ENCODE measurements at regions not wholly inside any gene's neighbourhood (a gene's known extent, or its start where the extent isn't known, plus 50 kb on each side); places are given as distances from the start of the nearest gene placed in this dataset.

GRCh38 chr2:12534646-12535263 is 182.0 kb upstream of the TRIB2 start:
- DNase-seq, result no peak
- Mint-ChIP-seq H3K4me3 (no peak overlapping the region), H3K27me3 (ENCODE audit: low read depth) (no peaks in the 10 kb centered on the region), H3K9me3 (no peaks in the 10 kb centered on the region), H3K36me3 (ENCODE audit: insufficient read depth) (no peaks in the 10 kb centered on the region), H3K4me1 (ENCODE audit: low read depth) (peaks cover 26% of the 10 kb centered on the region)
- no peak for ATAC-seq

DNA sequence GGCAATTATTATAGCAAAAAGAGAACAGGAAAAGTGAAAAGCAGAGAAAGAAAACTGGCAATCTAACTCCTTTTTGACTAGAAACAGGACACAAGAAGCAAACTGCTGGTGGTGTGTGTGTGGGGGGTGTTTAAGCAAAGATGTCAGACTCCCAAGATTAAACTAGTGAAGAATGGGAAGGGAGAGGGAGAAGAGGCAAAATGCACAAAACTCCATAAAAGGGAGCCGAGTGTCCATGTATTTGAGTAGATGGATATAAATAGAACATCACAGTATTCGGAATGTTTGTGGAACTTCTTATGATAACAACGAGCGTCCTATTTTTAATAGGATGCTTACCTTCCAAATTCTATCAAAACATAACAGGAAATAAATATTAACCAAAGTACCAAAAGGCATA is 179.8 kb upstream of the TRIB2 start:
- Mint-ChIP-seq H3K4me1 (ENCODE audit: low read depth) (peaks cover 26% of the 10 kb centered on the region), H3K4me3 (no peak overlapping the region), H3K9me3 (no peaks in the 10 kb centered on the region), H3K36me3 (ENCODE audit: insufficient read depth) (no peaks in the 10 kb centered on the region), H3K27me3 (ENCODE audit: low read depth) (no peaks in the 10 kb centered on the region)
- ATAC-seq, result no peak
- DNase-seq, result no peak

DNA sequence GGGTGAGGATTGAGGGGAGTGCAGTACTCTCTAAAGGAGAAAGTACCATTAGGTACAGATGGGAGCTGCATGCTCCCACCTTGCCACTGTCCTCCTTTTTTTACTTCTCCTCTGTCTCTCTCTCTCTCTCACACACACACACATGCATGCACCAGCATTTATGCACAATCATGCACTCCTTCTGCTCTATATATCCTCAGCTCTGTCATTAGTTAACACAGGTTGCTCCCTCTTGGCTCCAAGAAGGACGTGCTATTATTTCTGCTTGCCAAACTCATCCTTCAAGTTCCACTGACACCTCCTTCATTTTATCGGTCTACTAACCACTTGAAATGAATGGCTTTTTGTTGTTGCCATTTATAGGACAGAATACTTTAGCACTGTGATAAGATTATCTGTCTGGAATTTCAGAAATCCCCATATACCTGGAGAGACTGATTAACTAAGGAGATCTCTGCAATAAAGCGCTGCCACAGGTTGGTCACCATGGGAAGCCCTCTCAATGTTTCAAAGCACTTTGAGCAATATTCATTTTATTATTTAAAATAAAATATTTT is 178.5 kb upstream of the TRIB2 start:
- no peaks in the 10 kb centered on the region for H3K9me3 Mint-ChIP-seq
- no peak for DNase-seq
- H3K4me3 Mint-ChIP-seq, result no peak overlapping the region
- H3K4me1 Mint-ChIP-seq (ENCODE audit: low read depth), result peaks cover 23% of the 10 kb centered on the region
- no peaks in the 10 kb centered on the region for H3K36me3 Mint-ChIP-seq (ENCODE audit: insufficient read depth)
- no peak for ATAC-seq
- no peaks in the 10 kb centered on the region for H3K27me3 Mint-ChIP-seq (ENCODE audit: low read depth)

DNA sequence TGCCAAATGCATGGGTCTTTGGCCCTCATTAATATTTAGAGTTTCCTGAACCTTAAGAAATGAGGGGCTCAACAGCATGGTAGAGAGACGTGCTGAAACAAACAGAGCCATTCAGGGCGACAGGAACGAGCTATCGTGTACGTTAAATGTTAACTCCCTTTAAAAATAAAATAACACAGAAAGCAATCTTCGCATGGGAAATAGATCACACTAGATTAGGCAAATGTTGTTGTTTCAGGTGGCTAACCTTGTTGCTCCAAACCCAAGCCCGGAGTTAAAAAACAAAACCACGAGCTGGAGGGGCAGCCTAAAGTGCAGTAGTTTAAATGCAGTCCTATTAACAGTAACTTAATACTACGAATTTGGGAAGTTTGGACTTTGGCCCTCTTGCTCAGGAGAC is 177.4 kb upstream of the TRIB2 start:
- H3K36me3 Mint-ChIP-seq (ENCODE audit: insufficient read depth), result no peaks in the 10 kb centered on the region
- H3K27me3 Mint-ChIP-seq (ENCODE audit: low read depth), result no peaks in the 10 kb centered on the region
- H3K9me3 Mint-ChIP-seq, result no peaks in the 10 kb centered on the region
- no peak for ATAC-seq
- no peak for DNase-seq
- peaks cover 12% of the 10 kb centered on the region for H3K4me1 Mint-ChIP-seq (ENCODE audit: low read depth)
- no peak overlapping the region for H3K4me3 Mint-ChIP-seq

DNA sequence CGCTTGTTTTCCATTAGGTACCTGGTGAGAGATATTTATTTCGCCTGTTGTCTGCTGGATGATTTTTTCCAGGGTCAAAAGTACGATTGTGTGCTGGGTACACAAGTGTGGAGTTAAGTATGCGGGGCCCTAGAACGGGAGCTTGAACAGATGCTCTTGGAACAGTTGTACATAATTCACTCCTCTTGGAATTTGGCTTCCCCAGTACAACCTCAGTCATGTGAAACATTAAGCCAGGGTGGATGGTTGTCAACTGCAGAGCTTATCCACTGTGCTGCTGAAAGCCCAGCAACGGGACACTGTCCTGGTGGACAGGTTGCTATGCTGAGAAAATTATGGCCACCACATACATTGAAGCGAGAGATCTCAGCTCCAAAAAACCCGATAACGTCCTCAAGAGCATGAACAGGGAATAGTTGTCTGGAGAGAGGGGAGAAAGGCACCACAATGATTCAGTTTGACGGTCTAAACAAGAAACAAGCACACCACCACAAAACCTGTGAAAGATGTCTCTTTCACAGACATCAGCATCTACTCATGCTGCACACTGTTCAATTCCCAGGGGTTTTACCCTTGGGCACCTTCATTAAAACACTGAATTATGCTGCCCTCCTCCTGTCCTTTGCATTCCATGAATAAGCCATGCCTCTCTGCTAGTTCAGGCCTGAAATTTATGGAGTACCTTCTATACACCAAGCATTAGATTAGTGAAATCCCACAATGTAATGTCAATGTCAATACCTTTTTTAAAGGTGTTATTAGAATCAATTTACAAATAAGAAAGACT is 176.8 kb upstream of the TRIB2 start:
- H3K27me3 Mint-ChIP-seq (ENCODE audit: low read depth), result no peaks in the 10 kb centered on the region
- peaks cover under 1% of the 10 kb centered on the region for H3K9me3 Mint-ChIP-seq
- H3K4me3 Mint-ChIP-seq, result no peak overlapping the region
- ATAC-seq (no peak), DNase-seq (no peak)
- H3K4me1 Mint-ChIP-seq (ENCODE audit: low read depth), result peaks cover 7% of the 10 kb centered on the region
- no peaks in the 10 kb centered on the region for H3K36me3 Mint-ChIP-seq (ENCODE audit: insufficient read depth)

DNA sequence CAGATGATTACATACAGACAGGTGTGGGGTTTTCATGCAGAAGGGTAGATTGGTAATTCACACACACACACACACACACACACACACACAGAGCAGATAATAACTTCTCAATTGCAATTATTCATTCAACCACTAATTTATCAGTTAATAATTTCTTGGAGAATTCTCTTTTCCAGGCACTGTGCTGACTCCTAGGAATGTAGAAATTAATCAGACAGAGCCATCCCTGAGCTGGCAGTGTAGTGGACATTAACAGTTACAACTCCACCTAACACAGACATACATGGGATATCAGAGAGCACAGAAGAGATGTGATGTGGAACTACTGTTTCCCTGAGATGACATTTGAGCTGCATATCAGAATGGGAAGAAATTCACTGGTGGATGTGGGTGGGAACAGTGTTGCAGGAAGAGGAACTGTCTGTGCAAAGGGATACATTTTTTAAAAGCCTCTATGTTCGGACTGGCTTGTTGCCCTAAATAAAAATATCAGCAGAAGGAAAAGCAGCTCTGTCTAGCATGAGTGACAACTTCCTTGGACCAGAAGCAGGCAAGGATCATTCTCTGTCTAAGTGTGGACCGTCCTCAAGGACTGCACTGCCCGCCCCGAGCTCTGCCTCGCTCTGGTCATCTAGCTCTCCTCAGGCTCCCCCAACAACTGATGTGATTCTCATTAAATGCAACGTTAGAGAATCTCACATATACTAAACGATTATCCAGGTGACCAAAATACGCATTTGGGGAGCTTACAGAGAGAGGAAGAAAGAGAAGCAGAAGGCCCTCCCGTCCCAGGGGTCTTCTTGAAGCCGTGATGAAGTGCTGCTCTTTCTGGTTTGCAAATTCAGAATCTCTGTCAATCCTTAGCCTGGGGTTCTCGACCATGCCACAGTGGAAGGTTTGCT is 173.4 kb upstream of the TRIB2 start:
- H3K9me3 Mint-ChIP-seq, result peaks cover 5% of the 10 kb centered on the region
- H3K27me3 Mint-ChIP-seq (ENCODE audit: low read depth), result no peaks in the 10 kb centered on the region
- no peak for ATAC-seq

DNA sequence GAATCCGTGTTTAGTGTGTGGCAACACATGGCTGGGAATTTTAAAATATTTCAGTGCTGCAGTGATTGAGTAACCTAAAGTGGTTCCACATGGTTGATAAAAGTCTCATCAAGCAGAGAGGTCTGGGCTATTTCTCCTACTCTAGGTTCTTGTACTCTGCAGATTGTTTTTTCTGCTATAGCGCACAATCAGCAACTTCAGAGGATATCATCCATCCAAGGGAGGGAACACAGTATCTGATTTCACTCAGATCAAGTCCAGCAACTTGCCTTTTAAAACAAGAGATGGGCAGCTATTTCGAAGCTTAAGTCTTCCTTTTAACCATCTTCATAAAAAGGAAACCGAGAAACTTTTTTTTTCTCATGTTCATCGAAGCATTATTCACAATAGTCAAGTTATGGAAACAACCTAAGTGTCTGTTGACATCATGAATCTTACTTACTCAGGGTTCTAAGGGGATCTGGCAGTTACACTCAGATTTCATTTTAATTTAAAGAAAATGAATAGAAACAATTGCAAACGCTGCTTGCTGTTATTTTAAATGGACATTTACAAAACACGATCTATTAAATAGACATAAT is 172.7 kb upstream of the TRIB2 start:
- H3K36me3 Mint-ChIP-seq (ENCODE audit: insufficient read depth), result no peaks in the 10 kb centered on the region
- H3K27me3 Mint-ChIP-seq (ENCODE audit: low read depth), result no peaks in the 10 kb centered on the region
- no peak overlapping the region for H3K4me3 Mint-ChIP-seq
- peaks cover 9% of the 10 kb centered on the region for H3K4me1 Mint-ChIP-seq (ENCODE audit: low read depth)
- H3K9me3 Mint-ChIP-seq, result peaks cover 5% of the 10 kb centered on the region
- no peak for ATAC-seq
- no peak for DNase-seq

More for the DNA sequence above, 173.4 kb upstream of the TRIB2 start:
- DNase-seq, result no peak
- Mint-ChIP-seq H3K36me3 (ENCODE audit: insufficient read depth) (no peaks in the 10 kb centered on the region), H3K4me1 (ENCODE audit: low read depth) (peaks cover 6% of the 10 kb centered on the region), H3K4me3 (no peak overlapping the region)

DNA sequence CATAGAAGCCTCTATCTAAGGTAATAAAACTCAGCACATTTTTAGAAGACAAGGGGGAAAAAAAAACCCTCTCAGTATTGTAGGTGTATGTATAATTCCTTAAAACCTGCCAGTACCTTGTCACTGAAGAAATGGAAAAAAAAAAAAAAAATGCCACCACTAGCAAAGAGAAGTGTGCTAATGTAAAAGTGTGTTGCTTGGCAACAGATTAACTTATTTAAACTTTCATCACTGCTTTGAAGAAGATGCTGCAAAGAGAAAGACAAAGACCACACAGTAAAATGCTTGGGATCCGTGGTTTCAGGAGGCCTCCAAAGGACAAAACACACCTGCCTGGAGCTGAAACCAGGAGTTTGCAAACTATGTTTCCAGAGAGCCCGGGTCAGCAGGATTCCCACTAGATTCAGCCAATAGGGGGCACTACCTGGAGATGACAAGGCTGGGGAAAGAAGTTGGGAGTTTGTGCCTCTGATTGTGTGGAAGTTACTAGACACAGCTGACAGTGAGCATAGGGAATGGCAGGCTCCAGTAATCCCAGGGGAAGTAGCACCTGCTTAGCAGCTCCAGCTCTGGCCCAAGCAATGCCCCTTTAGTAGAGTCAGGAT is 169.1 kb upstream of the TRIB2 start:
- no peak for DNase-seq
- ATAC-seq, result no peak
- Mint-ChIP-seq H3K36me3 (ENCODE audit: insufficient read depth) (no peaks in the 10 kb centered on the region), H3K4me1 (ENCODE audit: low read depth) (peaks cover 11% of the 10 kb centered on the region), H3K9me3 (peaks cover 9% of the 10 kb centered on the region), H3K4me3 (no peak overlapping the region), H3K27me3 (ENCODE audit: low read depth) (no peaks in the 10 kb centered on the region)

- H3K36me3 Mint-ChIP-seq (ENCODE audit: insufficient read depth), result no peaks in the 10 kb centered on the region
- peaks cover 14% of the 10 kb centered on the region for H3K4me1 Mint-ChIP-seq (ENCODE audit: low read depth)
- no peak for DNase-seq
- H3K9me3 Mint-ChIP-seq, result peaks cover 9% of the 10 kb centered on the region
- ATAC-seq, result no peak
- no peak overlapping the region for H3K4me3 Mint-ChIP-seq
- no peaks in the 10 kb centered on the region for H3K27me3 Mint-ChIP-seq (ENCODE audit: low read depth)
Observed at GRCh38 chr2:12548906-12549305, 167.8 kb upstream of the TRIB2 start.

- Mint-ChIP-seq H3K36me3 (ENCODE audit: insufficient read depth) (no peaks in the 10 kb centered on the region), H3K9me3 (peaks cover 9% of the 10 kb centered on the region), H3K4me1 (ENCODE audit: low read depth) (peaks cover 20% of the 10 kb centered on the region), H3K27me3 (ENCODE audit: low read depth) (no peaks in the 10 kb centered on the region), H3K4me3 (no peak overlapping the region)
- DNase-seq (no peak), ATAC-seq (no peak)
Observed at GRCh38 chr2:12549641-12550040, 167.1 kb upstream of the TRIB2 start.

GRCh38 chr2:12552092-12552491 is 164.6 kb upstream of the TRIB2 start:
- H3K4me3 Mint-ChIP-seq, result no peak overlapping the region
- H3K27me3 Mint-ChIP-seq (ENCODE audit: low read depth), result no peaks in the 10 kb centered on the region
- H3K4me1 Mint-ChIP-seq (ENCODE audit: low read depth), result peaks cover 43% of the 10 kb centered on the region
- ATAC-seq (no peak), DNase-seq (no peak)
- peaks cover 4% of the 10 kb centered on the region for H3K9me3 Mint-ChIP-seq
- no peaks in the 10 kb centered on the region for H3K36me3 Mint-ChIP-seq (ENCODE audit: insufficient read depth)

- Mint-ChIP-seq H3K27me3 (ENCODE audit: low read depth) (no peaks in the 10 kb centered on the region), H3K4me3 (no peak overlapping the region), H3K36me3 (ENCODE audit: insufficient read depth) (no peaks in the 10 kb centered on the region), H3K4me1 (ENCODE audit: low read depth) (peaks cover 47% of the 10 kb centered on the region), H3K9me3 (peaks cover 4% of the 10 kb centered on the region)
- no peak for ATAC-seq
- no peak for DNase-seq
Observed at GRCh38 chr2:12554224-12555011, 162.3 kb upstream of the TRIB2 start.

GRCh38 chr2:12555012-12555645 is 161.6 kb upstream of the TRIB2 start:
- ATAC-seq, result peak; percentile 91 to 93
- Mint-ChIP-seq H3K9me3 (peaks cover 4% of the 10 kb centered on the region), H3K36me3 (ENCODE audit: insufficient read depth) (no peaks in the 10 kb centered on the region), H3K27me3 (ENCODE audit: low read depth) (no peaks in the 10 kb centered on the region), H3K4me3 (peak overlapping the region; percentile 6), H3K4me1 (ENCODE audit: low read depth) (peaks cover 47% of the 10 kb centered on the region)
- DNase-seq, result peak; percentile 11

All from activated T-cell treated with anti-CD3 and anti-CD28 coated beads, Interleukin-2, amount 50 U/mL, for 4 hours (primary cell).